BE2C (cell line): ENCODE measurements at regions not wholly inside any gene's neighbourhood (a gene's known extent, or its start where the extent isn't known, plus 50 kb on each side); places are given as distances from the start of the nearest gene placed in this dataset.

Experiments used
- DNase-seq: peaks from one replicate; pipeline ENCODE4 v3.0.0-alpha.2; 2020
- H3K27me3 ChIP-seq: fragments of 250-450 bp; sonication (Bioruptor Pico); 2 replicates; pipeline ENCODE4 v1.5.1; 2020; ENCODE audit warnings: mild to moderate bottlenecking
- H3K36me3 ChIP-seq: fragments of 250-450 bp; sonication (Bioruptor Pico); 2 replicates; pipeline ENCODE4 v1.5.1; 2020; ENCODE audit warnings: mild to moderate bottlenecking
- H3K4me1 ChIP-seq: fragments of 250-450 bp; sonication (Bioruptor Pico); 2 replicates; pipeline ENCODE4 v1.5.1; 2020
- H3K4me3 ChIP-seq: 2 replicates; pipeline ENCODE4 v1.5.1; 2011; ENCODE audit warnings: low read depth, low read length
- H3K9me3 ChIP-seq: fragments of 250-450 bp; sonication (Bioruptor Pico); 2 replicates; pipeline ENCODE4 v1.5.1; 2020
- CTCF ChIP-seq: IDR thresholded peaks from 2 replicates; pipeline ENCODE4 v1.5.1; 2012; ENCODE audit warnings: mild to moderate bottlenecking, low read depth, low read length

GRCh38 chr1:68791800-68792199 is 294.9 kb upstream of the DEPDC1 start:
- Histone ChIP-seq H3K27me3 (no peaks in the 10 kb centered on the region), H3K9me3 (no peaks in the 10 kb centered on the region), H3K4me1 (no peaks in the 10 kb centered on the region), H3K36me3 (no peaks in the 10 kb centered on the region), H3K4me3 (no peak overlapping the region)
- no peak for TF ChIP-seq CTCF
- DNase-seq = no peak

GRCh38 chr1:68795956-68796355 is 299.1 kb upstream of the DEPDC1 start:
- H3K4me3 ChIP-seq = no peak overlapping the region

GRCh38 chr1:68796888-68797287 is 300.0 kb upstream of the DEPDC1 start:
- Histone ChIP-seq H3K4me3 (no peak overlapping the region), H3K4me1 (no peaks in the 10 kb centered on the region), H3K27me3 (no peaks in the 10 kb centered on the region), H3K36me3 (no peaks in the 10 kb centered on the region), H3K9me3 (no peaks in the 10 kb centered on the region)
- DNase-seq = no peak
- no peak for TF ChIP-seq CTCF

More at GRCh38 chr1:68795956-68796355, 299.1 kb upstream of the DEPDC1 start:
- Histone ChIP-seq H3K36me3 (no peaks in the 10 kb centered on the region), H3K9me3 (no peaks in the 10 kb centered on the region), H3K4me1 (no peaks in the 10 kb centered on the region), H3K27me3 (no peaks in the 10 kb centered on the region)
- no peak for DNase-seq
- no peak for TF ChIP-seq CTCF

GRCh38 chr1:68798071-68798470 is 301.2 kb upstream of the DEPDC1 start:
- Histone ChIP-seq H3K36me3 (no peaks in the 10 kb centered on the region), H3K9me3 (no peaks in the 10 kb centered on the region), H3K27me3 (no peaks in the 10 kb centered on the region), H3K4me3 (no peak overlapping the region), H3K4me1 (no peaks in the 10 kb centered on the region)
- no peak for TF ChIP-seq CTCF
- no peak for DNase-seq

GRCh38 chr1:68799096-68799495 is 302.2 kb upstream of the DEPDC1 start:
- H3K4me1 ChIP-seq = no peaks in the 10 kb centered on the region
- H3K4me3 ChIP-seq = no peak overlapping the region
- H3K36me3 ChIP-seq = no peaks in the 10 kb centered on the region
- no peaks in the 10 kb centered on the region for H3K27me3 ChIP-seq
- no peak for DNase-seq
- no peaks in the 10 kb centered on the region for H3K9me3 ChIP-seq
- no peak for TF ChIP-seq CTCF

- DNase-seq = no peak
- Histone ChIP-seq H3K9me3 (no peaks in the 10 kb centered on the region), H3K4me1 (no peaks in the 10 kb centered on the region), H3K27me3 (no peaks in the 10 kb centered on the region), H3K4me3 (no peak overlapping the region), H3K36me3 (no peaks in the 10 kb centered on the region)
- TF ChIP-seq CTCF = no peak
Observed at GRCh38 chr1:68800182-68800581, 303.3 kb upstream of the DEPDC1 start.
